HepG2 (cell line): ENCODE measurements at regions not wholly inside any gene's neighbourhood (a gene's known extent, or its start where the extent isn't known, plus 50 kb on each side); places are given as distances from the start of the nearest gene placed in this dataset.

ENCODE experiments used
- ATAC-seq: fragments of 200-7000 bp; cut with Tn5 transposase; 3 replicates; pipeline ENCODE4 v1.9.1; 2020; ENCODE audit warnings: mild to moderate bottlenecking, moderate library complexity
- BruUV-seq: library from RNA; stranded (reverse); fragments of 400-500 nt; replicated peaks from 2 replicates; lab custom pipeline; 2021; lab: Mats Ljungman, UMichigan
- CTCF ChIA-PET: fragments of 300-600 bp; formaldehyde crosslinking; extraction: SDS; loops from one replicate; lab custom pipeline; 2021; ENCODE audit warnings: low total read pairs, inconsistent platforms, low intra/inter-chr PET ratio; lab: Yijun Ruan, JAX
- POLR2A ChIA-PET: fragments of 350-600 bp; sonication (Branson Sonifier 250); formaldehyde crosslinking; loops from one replicate; lab custom pipeline; 2020; ENCODE audit warnings: antibody characterized with exemption, inconsistent platforms; lab: Yijun Ruan, JAX
- DNase-seq: peaks from one replicate; pipeline ENCODE4 v3.0.0-alpha.2; 2015; ENCODE audit warnings: low spot score
- FAIRE-seq: peaks from 3 replicates; lab custom pipeline; 2011; peaks lifted over from hg19 to GRCh38; lab: Jason Lieb, UNC
- H2AFZ ChIP-seq: one replicate; pipeline ENCODE4 v1.6.1; 2011; ENCODE audit warnings: low read length, inconsistent platforms
- H3K27ac ChIP-seq: fragments of 300-600 bp; 3 replicates; pipeline ENCODE4 v1.8.0; 2011; ENCODE audit warnings: mixed run types, mild to moderate bottlenecking, mixed read lengths, low read length, inconsistent platforms; ENCODE audit not compliant: insufficient read depth; ENCODE audit errors: extremely low read length
- H3K27me3 ChIP-seq, 2 experiments: fragments of 200-600 bp in 1 of 2; 2 replicates in 1 of 2; 3 replicates in 1 of 2; pipeline versions ENCODE4 v1.6.0 to v1.8.0; 2011; ENCODE audit warnings: low read length in 2 of 2, mild to moderate bottlenecking in 2 of 2, moderate library complexity in 2 of 2, inconsistent platforms in 1 of 2; ENCODE audit not compliant: insufficient read depth in 2 of 2, control insufficient read depth in 1 of 2
- H3K36me3 ChIP-seq, 2 experiments: fragments of 200-600 bp in 1 of 2; replicated peaks in 1 of 2; 2 replicates in 1 of 2; 3 replicates in 1 of 2; pipeline versions ENCODE4 v1.5.1 to v1.8.0; 2011; ENCODE audit warnings: low read length in 2 of 2, inconsistent platforms in 1 of 2; ENCODE audit not compliant: insufficient read depth in 2 of 2, control insufficient read depth in 1 of 2
- H3K4me1 ChIP-seq: 2 replicates; pipeline ENCODE4 v1.5.1; 2012; ENCODE audit warnings: low read length, inconsistent platforms; ENCODE audit not compliant: insufficient read depth
- H3K4me2 ChIP-seq: 2 replicates; pipeline ENCODE4 v1.6.0; 2011; ENCODE audit warnings: low read depth, low read length, inconsistent platforms
- H3K4me3 ChIP-seq, 3 experiments: fragments of 200-600 bp in 1 of 3; sonication (generic), shearing (Covaris generic) in 1 of 3; replicated peaks in 1 of 3; 2 replicates each; pipeline ENCODE4 v1.5.1; 2011 to 2016; ENCODE audit warnings: low read length in 3 of 3, inconsistent platforms in 2 of 3, low read depth in 2 of 3, mild to moderate bottlenecking in 2 of 3, control low read depth in 1 of 3, mixed read lengths in 1 of 3; ENCODE audit not compliant: insufficient read depth in 1 of 3
- H3K79me2 ChIP-seq: one replicate; pipeline ENCODE4 v1.6.1; 2011; ENCODE audit warnings: low read length, inconsistent platforms; ENCODE audit not compliant: insufficient read depth
- H3K9ac ChIP-seq: 2 replicates; pipeline ENCODE4 v1.6.0; 2011; ENCODE audit warnings: mild to moderate bottlenecking, low read depth, low read length, inconsistent platforms; ENCODE audit not compliant: insufficient read depth
- H3K9me3 ChIP-seq: 2 replicates; pipeline ENCODE4 v1.5.1; 2012; ENCODE audit warnings: mild to moderate bottlenecking, low read length
- H4K20me1 ChIP-seq: 2 replicates; pipeline ENCODE4 v1.6.0; 2011; ENCODE audit warnings: inconsistent platforms, mild to moderate bottlenecking, low read length, moderate library complexity; ENCODE audit not compliant: insufficient read depth
- HNF1A ChIP-seq, 2 experiments: sonication (generic) in 1 of 2; formaldehyde crosslinking in 1 of 2; IDR thresholded peaks; 2 replicates each; pipeline versions ENCODE4 v1.4.0 to v1.6.1; 2016 to 2020; ENCODE audit warnings: borderline replicate concordance in 1 of 2, low read depth in 1 of 2, mild to moderate bottlenecking in 1 of 2, missing genetic modification reagents in 1 of 2
- HOXD1 ChIP-seq: sonication (generic); formaldehyde crosslinking; IDR thresholded peaks from 2 replicates; pipeline ENCODE4 v1.5.0; 2020; ENCODE audit warnings: missing genetic modification reagents
- PITX1 ChIP-seq: sonication (generic); formaldehyde crosslinking; IDR thresholded peaks from 2 replicates; pipeline ENCODE4 v1.5.1; 2020; ENCODE audit warnings: mild to moderate bottlenecking, missing genetic modification reagents
- SOX5 ChIP-seq: IDR thresholded peaks from 2 replicates; pipeline ENCODE4 v1.6.1; 2016; ENCODE audit warnings: borderline replicate concordance
- ZNF124 ChIP-seq: sonication (generic); formaldehyde crosslinking; IDR thresholded peaks from 2 replicates; pipeline ENCODE4 v1.4.0; 2020; ENCODE audit warnings: missing genetic modification reagents
- ZNF382 ChIP-seq: sonication (generic); formaldehyde crosslinking; IDR thresholded peaks from 2 replicates; pipeline ENCODE4 v1.5.0; 2020; ENCODE audit warnings: missing genetic modification reagents, mild to moderate bottlenecking, borderline replicate concordance
- ZNF761 ChIP-seq: sonication (generic); formaldehyde crosslinking; conservative IDR thresholded peaks from 2 replicates; pipeline ENCODE4 v1.4.0; 2020; ENCODE audit warnings: mild to moderate bottlenecking, missing genetic modification reagents
- WGBS: methylation state at CpG from one replicate; pipeline ENCODE4 v1.1.6; 2017; ENCODE audit warnings: low lambda C conversion rate; 5-methylcytosine and 5-hydroxymethylcytosine counted together
- in situ Hi-C: cut with HindIII; loops from 2 replicates; pipeline ENCODE4 v1.10.0; 2017; ENCODE audit warnings: low pct_unique_long_range_greater_than_20kb; ENCODE audit not compliant: extremely low pct_ligation_motif_present
- intact Hi-C: fragments of 100-400 bp; cut with micrococcal nuclease; formaldehyde crosslinking; loops from one replicate; pipeline ENCODE4 v1.10.0; 2022; ENCODE audit not compliant: unreplicated experiment
- TF ChIP-seq, protein P1 (sequence below): sonication (generic); formaldehyde crosslinking; IDR thresholded peaks from 2 replicates; pipeline ENCODE4 v1.4.0; 2020; ENCODE audit warnings: missing genetic modification reagents

DNA sequence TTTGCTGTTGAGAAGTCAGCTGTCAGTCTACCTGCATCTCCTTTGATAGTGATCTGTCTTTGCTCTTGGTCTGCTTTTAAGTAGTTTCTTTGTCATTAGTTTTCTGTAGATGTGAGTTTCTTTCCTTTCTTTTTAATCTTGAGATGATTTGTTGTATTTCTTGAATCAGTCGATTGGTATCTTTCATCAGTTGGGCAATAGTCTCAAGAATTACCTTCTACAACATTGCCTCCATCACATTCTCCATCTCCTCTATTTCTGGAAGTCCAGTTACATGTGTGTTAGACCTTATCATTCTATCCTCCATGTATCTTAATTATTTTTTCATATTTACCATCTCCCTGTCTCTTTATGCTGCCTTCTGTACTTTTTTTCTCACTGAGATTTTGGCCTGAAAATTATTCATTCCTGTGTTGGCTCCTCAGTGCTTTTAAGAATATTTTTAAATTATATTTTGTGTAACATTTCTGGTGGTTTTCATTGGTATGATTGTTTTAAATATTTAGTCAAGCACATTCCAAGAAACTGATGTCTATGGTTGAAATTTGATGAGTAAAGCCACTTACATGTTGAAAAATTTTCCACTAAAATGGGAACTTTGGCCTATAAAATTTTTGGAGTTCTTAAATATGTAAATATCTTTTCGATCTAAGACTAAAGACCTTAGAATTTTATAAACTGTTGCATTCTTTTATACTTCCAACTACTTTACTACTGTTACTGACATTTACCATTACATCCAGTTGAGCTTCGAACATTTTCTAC, 239.5 kb upstream of the MGAT5 start:
- 4% methylated on average over 3 of the region's 3 CpGs for WGBS
- ATAC-seq: no peak
- TF ChIP-seq ZNF382 (CRISPR knock-in tag) (no peak), HOXD1 (CRISPR knock-in tag) (no peak), ZNF761 (CRISPR knock-in tag) (no peak), ZNF124 (CRISPR knock-in tag) (no peak), HNF1A (IDR thresholded peaks at IDR 0.05; ENCODE audit: low read depth) (no peak), HNF1A (CRISPR knock-in tag; IDR thresholded peaks at IDR 0.05; ENCODE audit: borderline replicate concordance) (no peak), SOX5 (CRISPR knock-in tag) (no peak), PITX1 (CRISPR knock-in tag) (no peak)
- TF ChIP-seq, protein P1, sequence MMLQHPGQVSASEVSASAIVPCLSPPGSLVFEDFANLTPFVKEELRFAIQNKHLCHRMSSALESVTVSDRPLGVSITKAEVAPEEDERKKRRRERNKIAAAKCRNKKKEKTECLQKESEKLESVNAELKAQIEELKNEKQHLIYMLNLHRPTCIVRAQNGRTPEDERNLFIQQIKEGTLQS (CRISPR knock-in tag): no peak
- TF ChIP-seq, all 625 proteins: peak for 0
- Histone ChIP-seq H3K4me2 (no peak overlapping the region), H2AFZ (no peak overlapping the region), H3K36me3 (no peaks in the 10 kb centered on the region), H3K27ac (no peak overlapping the region), H3K9me3 (no peaks in the 10 kb centered on the region), H3K4me1 (no peaks in the 10 kb centered on the region), H3K9ac (no peak overlapping the region), H4K20me1 (no peaks in the 10 kb centered on the region), H3K27me3 (peaks cover 2 to 14% of the 10 kb centered on the region in 2 experiments; a peak in 3 of 5 replicates), H3K79me2 (no peaks in the 10 kb centered on the region), H3K4me3 (no peak overlapping the region)
- DNase-seq: no peak
- no peak for FAIRE-seq
- in situ Hi-C loops (no loop called here), intact Hi-C loops (no loop called here)
- CTCF ChIA-PET: no interaction called here
- no TSS peak for BruUV-seq
- POLR2A ChIA-PET: no interaction called here
